ENCODE measurements at regions not wholly inside any gene's neighbourhood (a gene's known extent, or its start where the extent isn't known, plus 50 kb on each side); places are given as distances from the start of the nearest gene placed in this dataset.

DNA sequence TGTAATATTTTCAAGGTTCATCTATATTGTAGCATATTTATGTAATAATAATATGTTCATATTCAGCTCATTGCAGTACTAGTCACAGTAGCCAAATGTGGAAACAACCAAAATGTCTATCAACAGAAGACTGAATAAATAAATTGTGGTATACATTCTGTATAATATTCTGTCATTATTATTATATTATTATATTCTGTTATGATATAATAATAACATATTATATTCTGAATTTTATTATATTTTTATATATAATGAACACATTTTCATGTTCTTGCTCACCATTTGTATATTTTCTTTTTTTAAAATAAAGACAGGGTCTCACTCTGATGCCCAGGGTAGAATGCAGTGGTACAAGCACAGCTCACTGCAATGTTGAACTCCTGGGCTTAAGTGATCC, 91.2 kb upstream of the STARD3NL start:
- DNase-seq, result no peak

DNA sequence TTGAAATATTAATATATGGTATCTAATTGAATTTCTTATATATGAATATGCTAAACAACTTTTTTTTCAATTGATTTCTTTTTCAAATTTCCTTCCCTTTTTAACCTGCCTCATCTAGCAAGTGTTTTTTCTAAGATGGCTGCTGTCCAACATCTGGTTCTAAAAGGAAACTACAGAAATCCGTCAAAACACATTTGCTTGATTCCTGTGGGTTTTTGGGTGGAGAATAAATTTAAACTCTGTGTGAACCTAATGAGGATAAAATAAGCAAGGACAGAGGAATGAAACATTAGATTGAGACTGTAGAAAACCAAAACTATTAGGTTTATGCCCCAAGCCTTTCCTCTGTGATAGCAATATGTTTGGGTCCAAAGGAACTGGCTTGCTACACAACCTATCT, 75.5 kb upstream of the STARD3NL start:
- DNase-seq, result no peak

DNA sequence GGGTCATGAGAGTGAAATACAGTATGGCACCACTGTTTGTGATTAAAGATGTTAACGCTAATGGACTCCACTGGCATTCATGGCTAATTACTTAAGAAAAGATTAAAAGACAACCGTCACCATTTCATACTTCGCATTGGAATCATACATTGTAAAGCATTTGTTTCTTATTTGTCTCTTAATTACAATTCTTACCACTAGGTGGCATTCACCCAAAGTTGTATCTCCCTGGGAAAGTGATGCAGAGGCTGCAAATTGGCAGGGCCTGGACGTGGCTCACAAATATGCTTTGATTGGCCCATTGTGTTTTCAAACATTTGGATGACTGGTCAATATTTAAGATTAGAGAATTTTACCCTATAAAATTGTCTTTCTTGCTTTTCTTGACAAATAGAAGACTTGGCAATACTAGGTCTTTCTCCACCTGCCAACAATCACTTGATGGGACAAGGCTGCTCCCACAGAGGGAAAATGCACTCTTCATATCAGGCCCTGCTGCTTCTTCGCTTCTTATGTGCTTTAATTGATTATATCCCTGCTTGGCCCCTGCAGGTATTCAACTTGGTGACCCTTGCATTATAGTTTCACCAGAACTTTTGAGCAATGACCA, 72.1 kb upstream of the STARD3NL start:
- peak; percentile 2 to 59 for DNase-seq

GRCh38 chr7:38107486-38107893, 70.6 kb upstream of the STARD3NL start:
- DNase-seq, result peak; percentile 61 to 74

DNA sequence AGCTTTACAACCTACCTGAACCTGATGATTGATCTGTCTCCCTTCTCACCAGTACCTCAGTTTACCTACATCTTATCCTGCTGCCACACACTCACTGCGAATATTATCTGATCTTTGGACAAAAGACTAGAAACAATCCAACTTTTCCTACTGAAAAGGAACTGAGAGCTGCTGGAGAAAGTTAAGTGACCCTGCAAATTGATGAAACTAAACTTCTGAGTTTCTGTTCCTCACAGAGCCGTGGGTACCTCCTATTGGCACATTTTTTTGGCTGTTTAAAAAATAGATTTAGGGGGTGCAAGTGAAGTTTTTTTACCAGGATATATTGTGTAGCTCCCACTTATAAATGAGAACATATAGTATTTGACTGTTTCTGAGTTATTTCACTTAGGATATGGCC, 66.0 kb upstream of the STARD3NL start:
- DNase-seq, result no peak

DNA sequence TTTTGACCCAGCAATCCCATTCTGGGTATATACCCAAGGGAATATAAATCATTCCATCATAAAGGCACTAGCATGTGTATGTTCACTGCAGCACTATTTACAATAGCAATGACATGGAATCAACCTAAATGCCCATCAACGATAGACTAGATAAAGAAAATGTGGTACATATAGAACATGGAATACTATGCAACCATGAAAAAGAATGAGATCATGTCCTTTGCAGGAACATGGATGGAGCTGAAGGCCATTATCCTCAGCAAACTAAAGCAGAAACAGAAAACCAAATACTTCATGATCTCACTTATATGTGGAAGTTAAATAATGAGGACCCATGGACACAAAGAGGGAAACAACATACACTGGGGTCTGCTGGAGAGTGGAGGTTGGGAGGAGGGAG, 58.0 kb upstream of the STARD3NL start:
- no peak for DNase-seq

DNA sequence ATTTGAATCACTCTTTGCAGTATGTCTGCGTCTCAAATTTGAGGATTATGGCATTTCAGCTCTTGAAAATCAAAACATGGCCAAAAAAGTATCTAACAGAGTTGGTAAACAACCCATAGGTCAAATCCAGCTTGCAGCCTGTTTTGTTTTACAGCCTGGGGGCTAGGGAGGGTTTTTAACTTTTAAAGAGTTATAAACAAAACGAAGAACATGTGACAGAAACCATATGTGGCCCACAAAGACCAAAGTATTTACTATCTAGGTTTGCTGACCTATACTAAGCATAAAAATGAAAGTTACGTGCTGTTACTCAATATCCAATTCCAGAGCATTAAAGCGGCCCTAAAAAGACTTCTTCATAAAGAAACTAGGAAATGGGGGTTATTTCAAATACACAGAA, 55.5 kb upstream of the STARD3NL start:
- DNase-seq, result no peak

DNA sequence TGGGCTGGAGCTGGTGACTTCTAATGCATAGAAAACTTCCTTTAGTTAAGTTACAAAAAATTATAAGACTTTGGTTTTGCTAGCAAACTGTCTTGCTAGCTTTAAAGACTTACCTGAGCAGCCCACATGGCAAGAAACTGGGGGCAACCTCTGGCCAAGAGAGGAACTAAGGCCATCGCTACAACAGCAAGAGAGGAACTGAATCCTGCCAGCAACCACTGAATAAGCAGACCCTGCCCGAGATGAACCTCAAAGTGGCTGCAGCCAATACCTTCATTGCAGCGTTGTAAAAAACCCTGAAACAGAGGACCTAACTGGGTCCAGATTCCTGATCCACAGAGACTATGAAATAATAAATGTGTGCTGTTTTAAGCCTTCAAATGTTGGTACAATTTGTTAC, 54.6 kb upstream of the STARD3NL start:
- no peak for DNase-seq

- DNase-seq, result no peak
Measured at GRCh38 chr7:38127216-38128207, 50.5 kb upstream of the STARD3NL start.

Measured in CD4-positive, alpha-beta T cell treated with Interleukin-1 beta for 1 hour (primary cell).